ENCODE measurements at regions not wholly inside any gene's neighbourhood (a gene's known extent, or its start where the extent isn't known, plus 50 kb on each side); places are given as distances from the start of the nearest gene placed in this dataset.
A peak's percentile ranks its signal among the peaks of the same experiment; 100 is the strongest.

DNA sequence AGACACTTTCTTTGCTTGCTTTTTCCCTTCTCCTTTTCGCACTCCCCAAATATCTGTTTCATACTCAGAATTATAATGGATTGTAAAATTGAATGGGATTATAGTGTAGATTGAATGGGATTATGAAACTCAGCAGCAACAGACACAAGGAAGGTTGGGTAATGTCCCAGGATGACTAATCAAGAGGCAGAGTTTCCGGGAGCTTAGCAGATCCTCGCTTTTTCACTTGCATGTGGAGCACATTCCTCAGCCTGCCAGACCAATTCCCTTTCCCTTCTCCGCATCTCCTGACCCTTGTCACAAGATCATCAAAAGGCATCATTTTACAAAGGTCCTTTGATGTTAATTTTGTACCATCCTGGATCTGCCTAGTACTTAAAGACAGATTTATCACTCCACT lies 55.1 kb upstream of the SLC1A1 start:
- DNase-seq = no peak

- no peak for DNase-seq
These were observed 56.9 kb upstream of the SLC1A1 start for GRCh38 chr9:4433379-4433778.

DNA sequence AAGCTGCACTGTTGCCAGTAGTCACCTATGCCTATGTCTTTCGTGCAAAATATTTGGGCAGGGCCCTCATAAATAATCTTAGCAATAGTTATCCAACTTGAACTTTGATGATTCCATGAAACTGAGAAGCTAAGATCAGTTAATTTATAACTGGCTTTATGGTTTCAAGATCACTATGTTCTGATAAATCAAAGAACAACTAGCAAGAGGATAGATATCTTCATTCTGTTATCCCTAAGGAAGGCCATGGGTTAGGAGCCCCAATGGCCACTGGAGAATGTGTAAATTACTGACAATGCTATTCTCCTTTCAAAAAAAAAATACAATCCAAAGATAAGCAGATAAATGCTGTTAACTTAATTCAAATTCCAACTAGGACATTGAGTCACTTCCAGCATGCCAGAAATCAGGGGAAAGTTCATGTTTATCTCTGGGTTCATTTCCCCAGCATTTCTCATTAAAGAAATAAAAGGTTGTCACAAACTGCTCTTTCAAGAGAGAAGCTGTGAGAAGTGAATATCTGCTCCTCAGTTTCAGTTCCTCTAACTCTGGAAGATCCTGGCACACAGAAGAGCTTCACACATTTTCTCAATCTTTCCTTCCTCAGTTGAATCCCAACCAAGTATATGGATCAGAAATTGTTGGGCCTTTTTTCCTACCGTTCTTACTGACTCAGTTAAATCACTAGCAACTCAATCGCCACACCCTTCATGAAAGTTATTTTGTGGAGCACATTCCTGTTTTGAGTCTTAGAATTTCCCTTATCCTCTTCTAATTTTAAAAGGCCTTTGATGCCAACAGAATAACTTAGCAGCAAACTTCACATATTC lies 59.6 kb upstream of the SLC1A1 start:
- no peak for DNase-seq

- no peak for DNase-seq
These were observed 64.8 kb upstream of the SLC1A1 start for GRCh38 chr9:4425319-4426045.

- DNase-seq = no peak
These were observed 65.4 kb upstream of the SLC1A1 start for GRCh38 chr9:4424891-4425290.

DNA sequence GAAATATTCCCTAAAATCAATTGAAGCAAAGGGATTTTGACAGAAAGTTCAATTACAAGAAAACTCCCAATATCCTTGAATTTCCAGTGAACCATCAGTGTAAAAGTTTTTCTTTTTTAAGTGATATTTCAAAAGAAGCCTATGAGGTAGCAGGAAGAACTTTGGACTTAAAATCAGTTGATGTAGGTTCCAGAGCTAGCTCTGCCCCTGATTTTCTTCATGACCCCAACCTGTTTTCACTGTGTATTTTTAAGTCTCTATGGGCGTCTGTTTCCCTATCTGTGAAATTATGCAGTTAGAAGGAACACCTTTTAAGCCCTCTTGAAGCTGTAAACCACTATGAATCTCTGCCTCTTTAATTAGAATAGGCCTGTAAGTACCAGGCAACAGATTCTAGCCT lies 66.2 kb upstream of the SLC1A1 start:
- DNase-seq = no peak

DNA sequence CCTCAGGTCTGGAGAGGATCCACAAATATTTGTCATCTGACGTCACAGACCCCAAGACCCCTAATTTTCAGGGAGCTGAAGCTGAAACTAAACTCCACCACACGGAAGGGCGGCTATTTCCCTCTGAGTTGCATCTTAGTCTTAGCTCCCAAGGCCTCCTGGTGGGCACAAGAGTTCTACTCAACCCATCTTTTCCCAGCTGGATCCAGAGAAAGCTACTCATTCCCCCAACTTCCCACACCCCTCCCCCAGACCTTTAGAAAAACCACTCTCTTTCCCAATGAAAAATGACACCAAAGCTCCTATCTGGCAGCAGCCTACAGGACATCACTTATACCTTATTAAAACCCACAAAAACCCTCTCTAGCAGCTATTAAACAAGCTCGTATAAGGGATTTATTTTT lies 67.1 kb upstream of the SLC1A1 start:
- no peak for DNase-seq

DNA sequence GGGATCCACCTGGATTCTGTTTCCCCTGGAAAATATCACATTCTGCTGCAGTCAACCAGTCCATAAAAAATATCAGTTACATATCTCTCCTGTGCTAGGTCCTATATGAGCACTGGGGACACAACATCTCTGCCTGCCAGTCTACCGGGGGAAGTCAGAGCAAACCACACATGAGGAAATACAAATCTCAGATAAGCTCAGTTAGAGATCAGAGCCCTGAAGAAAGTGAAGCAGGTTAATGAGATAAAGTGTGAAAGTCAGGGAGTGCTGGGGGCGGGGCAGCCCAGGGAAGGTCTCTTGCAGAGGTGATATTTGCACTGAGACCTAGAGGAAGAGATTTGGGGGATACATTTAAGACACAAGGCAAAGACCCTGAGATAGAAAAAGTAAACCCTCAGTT lies 67.8 kb upstream of the SLC1A1 start:
- no peak for DNase-seq

- peak; percentile 31 for DNase-seq
These were observed 68.4 kb upstream of the SLC1A1 start for GRCh38 chr9:4421847-4422246.

- peak; percentile 39 for DNase-seq
These were observed 69.9 kb upstream of the SLC1A1 start for GRCh38 chr9:4420351-4420750.

- DNase-seq = no peak
These were observed 72.5 kb upstream of the SLC1A1 start for GRCh38 chr9:4417578-4418325.

- no peak for DNase-seq
These were observed 73.8 kb upstream of the SLC1A1 start for GRCh38 chr9:4416467-4416866.

DNA sequence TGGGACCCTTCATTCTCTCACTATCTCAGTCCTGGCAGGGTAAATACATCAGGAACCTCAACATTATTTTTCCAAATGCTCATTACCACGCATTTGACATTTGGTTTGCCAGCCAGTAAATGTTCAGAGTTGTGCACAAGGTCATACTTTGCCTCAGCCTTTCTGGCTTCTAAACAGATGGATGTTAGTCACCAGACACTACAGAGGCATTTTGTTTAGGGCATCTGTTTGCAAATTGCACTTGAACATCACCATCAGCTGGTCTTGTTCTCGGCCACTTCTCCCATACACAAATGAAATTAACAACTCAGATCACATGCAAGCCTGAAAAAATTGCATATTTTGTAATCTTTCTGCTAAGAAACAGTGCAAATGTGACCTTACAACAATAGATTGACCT lies 75.0 kb upstream of the SLC1A1 start:
- DNase-seq = peak; percentile 33

DNA sequence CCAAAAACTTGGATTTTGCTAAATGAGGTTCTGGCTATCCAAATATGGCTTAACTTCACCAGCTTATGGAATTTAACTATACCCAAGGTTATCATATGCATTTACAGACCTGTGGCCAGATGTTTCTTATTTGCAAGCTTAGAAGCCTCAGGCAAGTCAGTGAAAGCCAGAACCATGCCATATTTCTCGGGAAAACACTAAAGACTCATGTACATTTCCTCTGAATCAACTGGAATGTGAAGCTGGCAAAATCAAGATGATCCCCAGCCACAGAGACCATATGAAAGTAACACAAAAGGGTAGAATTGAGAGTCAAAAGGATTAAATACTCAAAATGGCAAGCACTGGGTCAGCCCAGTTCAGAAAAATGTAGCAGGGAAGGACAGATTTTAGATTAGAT lies 76.4 kb upstream of the SLC1A1 start:
- no peak for DNase-seq

GRCh38 chr9:4404156-4404555 lies 86.1 kb upstream of the SLC1A1 start:
- DNase-seq = no peak

DNA sequence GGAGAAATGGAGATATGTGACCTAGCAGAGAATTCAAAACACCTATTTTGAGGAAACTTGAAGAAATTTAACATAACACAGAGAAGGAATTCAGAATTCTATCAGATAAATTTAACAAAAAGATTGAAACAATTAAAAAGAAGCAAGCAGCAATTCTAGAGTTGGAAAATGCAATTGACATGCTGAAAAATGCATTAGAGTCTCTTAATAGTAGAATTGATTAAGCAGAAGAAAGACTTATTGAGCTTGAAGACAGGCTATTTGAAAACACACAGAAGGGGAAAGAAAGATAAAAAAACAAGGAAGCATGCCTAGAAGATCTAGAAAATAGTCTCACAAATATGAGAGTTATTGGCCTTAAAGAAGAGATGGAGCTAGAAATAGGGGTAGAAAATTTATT lies 87.8 kb upstream of the SLC1A1 start:
- DNase-seq = no peak

- DNase-seq = no peak
These were observed 89.5 kb upstream of the SLC1A1 start for GRCh38 chr9:4400731-4401130.

DNA sequence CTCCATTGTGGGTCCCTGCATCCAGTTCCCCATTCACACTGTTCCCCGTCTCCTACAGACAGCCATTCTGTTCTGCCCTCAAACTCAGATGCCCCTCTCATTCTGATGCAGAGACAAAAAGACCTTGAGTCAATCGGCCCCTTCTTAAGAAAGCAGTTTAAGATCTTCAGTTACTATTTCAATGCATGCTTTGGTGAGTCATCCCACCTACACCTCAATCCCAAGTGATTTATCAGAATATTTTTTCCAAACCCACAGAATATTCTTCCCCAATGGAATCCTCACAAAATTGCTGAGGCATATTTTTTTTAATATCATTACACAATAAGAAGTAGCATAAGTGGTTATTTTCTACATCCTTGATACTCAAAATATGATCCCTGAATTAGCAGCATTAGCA lies 92.4 kb upstream of the SLC1A1 start:
- no peak for DNase-seq

DNA sequence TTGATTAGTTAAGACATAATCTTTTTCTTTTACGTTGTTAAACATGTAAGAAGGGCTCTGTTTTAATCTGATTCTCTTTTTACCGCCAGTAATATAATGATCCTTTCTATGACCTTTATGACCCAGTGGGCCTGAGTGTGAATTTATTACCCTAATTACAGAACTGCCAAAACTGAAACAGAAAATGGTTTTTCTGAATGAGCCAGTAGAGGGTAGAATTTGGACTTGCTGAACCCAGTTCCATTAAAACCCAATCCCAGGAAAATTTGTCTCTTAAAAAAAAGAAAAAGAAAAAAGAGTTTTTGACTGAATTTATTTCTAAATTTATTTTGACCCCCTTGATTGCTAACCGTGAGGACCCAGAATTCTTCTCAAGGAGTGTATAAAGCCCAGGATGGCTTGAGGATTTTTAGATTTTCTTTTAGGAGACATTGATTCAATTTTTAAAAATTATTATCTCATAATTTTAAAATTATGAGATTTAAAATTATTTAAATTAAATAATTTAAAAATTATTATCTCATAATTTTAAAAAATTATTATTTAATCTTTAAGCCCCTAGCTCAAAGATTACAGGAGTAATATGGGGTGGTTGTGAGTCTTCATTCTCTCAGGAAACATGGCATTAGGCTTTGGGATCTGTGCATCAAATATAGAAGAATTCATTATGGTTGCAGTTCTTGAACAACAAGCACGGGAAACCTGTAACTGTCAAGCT lies 94.1 kb upstream of the GLIS3 start:
- DNase-seq = no peak

GRCh38 chr9:4389755-4390154 lies 89.9 kb upstream of the GLIS3 start:
- DNase-seq = no peak

DNA sequence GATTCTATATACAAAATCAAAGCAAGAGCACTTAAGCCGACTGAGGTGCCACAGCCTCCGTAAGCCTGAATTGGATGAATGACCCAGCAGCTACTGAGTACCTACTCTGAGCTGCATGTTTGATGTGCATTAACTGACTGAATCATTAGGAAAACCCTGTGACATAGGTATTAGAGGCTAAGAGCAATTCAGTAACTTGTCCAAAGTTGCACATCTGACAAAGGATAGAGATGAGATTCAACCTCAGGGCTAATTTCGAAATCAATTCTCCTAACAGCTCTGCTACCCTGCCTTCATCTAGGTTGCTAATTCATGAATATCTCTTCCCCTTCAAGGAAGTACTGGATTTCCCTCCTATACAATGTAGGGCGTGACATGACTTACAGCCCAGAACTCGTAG lies 89.1 kb upstream of the GLIS3 start:
- no peak for DNase-seq

DNA sequence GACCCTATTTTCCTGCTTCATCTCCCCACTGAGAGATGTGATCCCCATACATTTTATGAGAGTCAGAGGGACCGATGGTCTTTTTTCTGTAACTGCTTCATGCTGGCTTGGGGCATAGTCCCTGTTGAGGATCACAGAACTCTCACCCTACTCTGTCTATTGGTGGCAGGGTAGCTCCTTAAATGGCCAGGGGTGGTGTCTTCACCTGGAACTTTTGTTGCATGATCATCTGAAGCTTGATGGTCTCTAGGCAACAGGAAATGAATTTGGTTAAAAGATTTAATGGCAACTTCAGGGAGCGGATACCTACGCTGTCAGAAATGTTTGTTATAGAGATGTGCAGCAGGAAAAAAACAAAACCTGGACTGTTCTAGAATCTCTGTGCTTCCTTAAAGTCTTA lies 87.0 kb upstream of the GLIS3 start:
- DNase-seq = peak; percentile 3

- DNase-seq = no peak
These were observed 84.9 kb upstream of the GLIS3 start for GRCh38 chr9:4384750-4385149.

Data from DMS53 (cell line).